IPS-20b (cell line): ENCODE measurements at regions not wholly inside any gene's neighbourhood (a gene's known extent, or its start where the extent isn't known, plus 50 kb on each side); places are given as distances from the start of the nearest gene placed in this dataset.
"Not testable (repeated sequence)": the region's sequence is repeated elsewhere in the genome, so short reads cannot be mapped to it uniquely, and the experiment has no call there.

Source experiments
- H3K27ac ChIP-seq: one replicate; pipeline ENCODE4 v1.5.1; 2013; ENCODE audit warnings: low read length
- H3K27me3 ChIP-seq: 2 replicates; pipeline ENCODE4 v1.6.1; 2013; ENCODE audit warnings: mild to moderate bottlenecking, low read length, inconsistent platforms; ENCODE audit not compliant: insufficient read depth
- H3K36me3 ChIP-seq: 2 replicates; pipeline ENCODE4 v1.6.1; 2013; ENCODE audit warnings: low read depth, mild to moderate bottlenecking, inconsistent platforms, low read length, moderate library complexity; ENCODE audit not compliant: insufficient read depth
- H3K4me1 ChIP-seq: 2 replicates; pipeline ENCODE4 v1.6.1; 2013; ENCODE audit warnings: mild to moderate bottlenecking, control low read depth, inconsistent platforms, low read length, moderate library complexity; ENCODE audit not compliant: insufficient read depth
- H3K4me3 ChIP-seq: 2 replicates; pipeline ENCODE4 v1.5.1; 2013; ENCODE audit warnings: mild to moderate bottlenecking, low read length, inconsistent platforms
- H3K9ac ChIP-seq: 2 replicates; pipeline ENCODE4 v1.6.1; 2013; ENCODE audit warnings: low read depth, mild to moderate bottlenecking, inconsistent platforms, low read length, moderate library complexity
- H3K9me3 ChIP-seq: 2 replicates; pipeline ENCODE4 v1.6.1; 2013; ENCODE audit warnings: mild to moderate bottlenecking, low read depth, low read length, inconsistent platforms; ENCODE audit not compliant: insufficient read depth

DNA sequence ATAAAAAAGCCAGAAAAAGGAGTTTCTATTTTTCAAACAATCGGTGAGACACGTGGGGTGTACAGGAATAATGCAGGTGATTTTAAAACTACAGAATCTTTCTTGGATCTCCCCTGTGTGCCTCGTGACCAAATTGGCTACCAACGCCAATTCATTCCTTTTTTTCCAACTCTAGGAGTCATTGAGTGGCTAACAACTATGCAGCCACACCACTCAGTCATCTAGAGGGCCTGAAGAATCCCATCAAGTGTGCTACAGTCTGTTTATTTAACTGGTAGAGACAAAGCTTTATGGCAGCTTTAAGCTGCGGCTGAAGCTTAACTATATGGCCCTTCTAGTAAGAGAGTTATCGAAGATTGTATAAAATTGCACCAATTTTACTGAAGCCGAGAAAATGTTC lies 113.1 kb upstream of the NIPBL start:
- Histone ChIP-seq H3K4me1 (no peaks in the 10 kb centered on the region), H3K36me3 (no peaks in the 10 kb centered on the region), H3K4me3 (no peak overlapping the region), H3K9me3 (no peaks in the 10 kb centered on the region; the same call in 1 of the 2 replicates), H3K9ac (no peak overlapping the region), H3K27me3 (no peaks in the 10 kb centered on the region), H3K27ac (no peak overlapping the region)

DNA sequence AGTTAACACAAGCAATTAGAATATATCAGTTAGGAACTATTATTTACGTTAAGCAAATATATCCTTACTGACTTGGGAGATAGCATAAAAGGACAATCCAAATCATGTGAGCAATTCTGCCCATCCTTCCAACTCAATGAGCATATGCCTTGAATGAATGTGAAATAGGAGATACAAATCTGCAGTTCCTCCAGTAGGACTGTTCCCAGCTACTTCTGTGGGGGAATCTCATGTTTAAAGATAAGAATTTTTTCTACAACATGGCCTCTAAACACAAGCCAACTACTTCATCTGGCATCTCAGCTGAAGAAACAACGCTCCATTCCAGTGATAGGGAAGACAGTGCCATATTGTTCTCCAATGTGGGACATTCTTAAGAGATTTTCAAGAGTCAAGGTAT lies 110.7 kb upstream of the NIPBL start:
- H3K36me3 ChIP-seq = no peaks in the 10 kb centered on the region
- no peak overlapping the region for H3K9ac ChIP-seq
- no peaks in the 10 kb centered on the region; the same call in 1 of the 2 replicates for H3K9me3 ChIP-seq
- H3K27me3 ChIP-seq = no peaks in the 10 kb centered on the region
- no peak overlapping the region for H3K4me3 ChIP-seq
- no peaks in the 10 kb centered on the region for H3K4me1 ChIP-seq
- no peak overlapping the region for H3K27ac ChIP-seq

DNA sequence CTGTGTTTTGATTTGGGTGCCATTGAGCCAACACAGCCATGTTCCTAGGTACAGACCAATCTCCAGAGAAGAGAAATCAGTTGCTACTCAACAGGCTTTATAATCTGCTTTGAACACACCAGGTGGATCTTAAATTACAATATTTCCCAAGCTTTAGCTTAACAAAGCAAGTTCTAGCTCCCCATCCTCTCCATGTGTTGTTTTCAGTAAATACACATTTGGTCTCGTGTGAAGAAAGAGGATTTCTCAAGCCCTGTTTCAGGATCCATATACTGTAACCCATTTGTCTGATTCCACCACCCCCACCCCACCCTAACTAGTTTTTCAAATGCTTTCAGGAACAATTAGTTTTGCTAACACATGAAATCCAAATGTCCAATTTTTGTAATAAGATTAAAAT lies 109.6 kb upstream of the NIPBL start:
- no peaks in the 10 kb centered on the region for H3K36me3 ChIP-seq
- H3K27me3 ChIP-seq = no peaks in the 10 kb centered on the region
- H3K9me3 ChIP-seq = no peaks in the 10 kb centered on the region; the same call in 1 of the 2 replicates
- H3K27ac ChIP-seq = no peak overlapping the region
- H3K4me1 ChIP-seq = no peaks in the 10 kb centered on the region
- H3K9ac ChIP-seq = no peak overlapping the region
- no peak overlapping the region for H3K4me3 ChIP-seq

DNA sequence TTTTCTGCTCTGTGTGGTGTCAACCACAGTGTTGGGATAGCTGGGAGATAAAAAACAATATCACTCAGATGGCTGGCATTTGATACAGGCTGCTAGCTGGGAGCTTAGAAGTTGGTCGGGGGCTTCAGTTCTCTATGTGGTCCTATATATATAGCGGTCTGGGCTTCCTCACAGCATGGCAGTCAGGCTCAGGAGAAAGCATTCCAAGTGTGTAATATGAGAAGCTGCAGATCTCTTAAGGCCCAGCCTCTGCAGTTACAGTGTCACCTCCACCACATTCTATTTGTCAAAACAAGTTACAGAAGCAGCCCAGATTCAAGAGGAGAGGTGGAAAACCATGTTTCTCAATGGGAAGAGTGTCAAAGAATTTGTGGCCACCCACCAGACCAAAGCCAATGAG lies 108.1 kb upstream of the NIPBL start:
- H3K36me3 ChIP-seq = no peaks in the 10 kb centered on the region
- no peaks in the 10 kb centered on the region for H3K27me3 ChIP-seq

DNA sequence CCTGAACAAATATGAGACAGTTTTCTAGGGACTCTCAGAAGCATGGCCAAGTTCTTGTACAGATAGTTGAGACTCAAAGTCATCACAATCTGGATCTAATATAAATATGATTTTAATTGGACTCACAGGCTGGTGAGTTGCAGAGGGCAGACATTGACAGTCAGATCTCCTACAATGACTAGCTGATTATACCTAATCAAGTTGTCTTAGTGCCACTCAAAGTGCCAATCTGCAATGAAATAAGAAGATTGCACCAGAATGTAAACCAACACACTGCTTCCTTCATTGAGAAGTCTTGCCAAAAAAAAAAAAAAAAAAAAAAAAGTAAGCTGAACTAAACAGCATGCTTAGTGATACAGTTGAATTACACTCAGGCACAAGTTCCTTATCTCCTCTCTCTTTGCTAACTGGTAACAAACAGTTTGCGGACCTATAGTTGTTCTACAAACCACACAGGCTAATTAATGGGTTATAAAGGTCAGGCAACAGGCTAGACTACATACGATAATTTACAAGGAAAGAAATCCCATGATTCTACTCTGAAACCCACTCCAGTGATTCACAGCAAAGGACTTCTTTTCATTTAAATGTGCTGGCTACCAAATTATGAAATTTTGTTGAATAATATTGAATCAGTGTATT lies 107.3 kb upstream of the NIPBL start:
- no peak overlapping the region for H3K4me3 ChIP-seq
- H3K9me3 ChIP-seq = no peaks in the 10 kb centered on the region; the same call in 1 of the 2 replicates
- H3K27ac ChIP-seq = no peak overlapping the region
- H3K36me3 ChIP-seq = no peaks in the 10 kb centered on the region
- no peaks in the 10 kb centered on the region for H3K4me1 ChIP-seq
- no peak overlapping the region for H3K9ac ChIP-seq
- no peaks in the 10 kb centered on the region for H3K27me3 ChIP-seq

More for the DNA sequence above, 108.1 kb upstream of the NIPBL start:
- Histone ChIP-seq H3K9ac (no peak overlapping the region), H3K4me1 (no peaks in the 10 kb centered on the region), H3K9me3 (no peaks in the 10 kb centered on the region; the same call in 1 of the 2 replicates), H3K27ac (no peak overlapping the region), H3K4me3 (no peak overlapping the region)

DNA sequence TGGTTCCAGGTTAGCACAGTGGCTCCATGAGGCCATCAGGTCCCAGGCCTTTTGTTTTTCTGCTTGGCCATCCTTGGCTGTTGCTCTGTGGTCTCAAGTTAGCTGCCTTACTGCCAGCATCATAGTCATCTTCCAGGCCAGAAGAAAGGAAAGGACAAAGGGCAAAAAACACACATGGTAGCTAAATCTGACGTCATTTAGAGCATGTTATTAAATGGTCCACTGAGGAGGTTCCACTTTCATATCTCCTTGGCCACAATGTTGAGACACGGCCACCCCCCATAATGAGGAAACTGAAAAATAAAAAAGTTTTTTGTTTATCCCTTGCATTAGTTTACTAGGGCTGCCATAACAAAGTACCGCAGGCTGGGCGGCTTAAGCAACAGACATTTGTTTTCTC lies 106.4 kb upstream of the NIPBL start:
- H3K4me1 ChIP-seq = no peaks in the 10 kb centered on the region
- no peak overlapping the region for H3K4me3 ChIP-seq
- H3K27me3 ChIP-seq = no peaks in the 10 kb centered on the region
- no peak overlapping the region for H3K9ac ChIP-seq
- H3K9me3 ChIP-seq = no peaks in the 10 kb centered on the region; the same call in 1 of the 2 replicates
- H3K27ac ChIP-seq = no peak overlapping the region
- no peaks in the 10 kb centered on the region for H3K36me3 ChIP-seq

DNA sequence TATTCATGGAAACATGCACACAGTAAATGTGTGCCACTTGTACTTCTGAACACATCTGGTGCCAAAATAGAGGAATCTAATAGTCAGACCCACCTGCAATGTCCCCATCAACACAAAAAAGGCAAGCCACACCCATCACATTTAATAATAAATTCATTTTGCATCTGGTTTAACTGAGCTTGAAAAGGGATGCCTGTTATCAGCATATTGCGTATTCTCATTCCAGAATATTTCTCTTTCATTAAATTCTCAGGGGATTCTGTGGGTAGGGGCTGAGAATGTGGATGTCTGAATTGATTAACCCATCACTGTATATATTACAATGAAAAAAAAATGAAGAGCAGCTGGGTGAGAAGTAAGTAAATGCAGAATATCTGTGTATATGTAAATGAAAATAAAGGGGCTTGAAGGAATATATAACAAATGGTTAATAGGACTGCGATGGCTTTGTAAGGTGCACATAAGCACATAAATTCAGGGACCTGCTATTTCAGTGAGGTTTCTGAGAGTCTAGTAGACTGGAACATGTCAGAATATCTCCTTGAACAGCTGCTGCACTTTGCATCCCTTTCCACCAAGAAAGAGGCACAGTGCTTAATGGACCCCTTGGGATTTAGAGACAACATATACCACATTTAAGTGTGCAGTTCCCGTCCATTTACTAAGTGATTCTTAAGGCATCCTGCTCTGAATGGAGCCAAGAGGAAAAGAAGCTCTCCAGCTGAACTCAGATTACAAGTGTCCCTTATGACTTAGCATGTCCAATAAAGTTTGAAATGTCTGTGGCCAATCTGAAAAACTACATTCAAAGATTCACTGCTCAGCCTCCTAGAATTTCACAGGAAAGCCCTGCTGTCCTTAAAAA lies 104.1 kb upstream of the NIPBL start:
- no peaks in the 10 kb centered on the region for H3K27me3 ChIP-seq
- H3K27ac ChIP-seq = no peak overlapping the region
- H3K36me3 ChIP-seq = no peaks in the 10 kb centered on the region
- no peak overlapping the region for H3K4me3 ChIP-seq
- no peak overlapping the region for H3K9ac ChIP-seq
- no peaks in the 10 kb centered on the region for H3K4me1 ChIP-seq
- no peaks in the 10 kb centered on the region for H3K9me3 ChIP-seq

DNA sequence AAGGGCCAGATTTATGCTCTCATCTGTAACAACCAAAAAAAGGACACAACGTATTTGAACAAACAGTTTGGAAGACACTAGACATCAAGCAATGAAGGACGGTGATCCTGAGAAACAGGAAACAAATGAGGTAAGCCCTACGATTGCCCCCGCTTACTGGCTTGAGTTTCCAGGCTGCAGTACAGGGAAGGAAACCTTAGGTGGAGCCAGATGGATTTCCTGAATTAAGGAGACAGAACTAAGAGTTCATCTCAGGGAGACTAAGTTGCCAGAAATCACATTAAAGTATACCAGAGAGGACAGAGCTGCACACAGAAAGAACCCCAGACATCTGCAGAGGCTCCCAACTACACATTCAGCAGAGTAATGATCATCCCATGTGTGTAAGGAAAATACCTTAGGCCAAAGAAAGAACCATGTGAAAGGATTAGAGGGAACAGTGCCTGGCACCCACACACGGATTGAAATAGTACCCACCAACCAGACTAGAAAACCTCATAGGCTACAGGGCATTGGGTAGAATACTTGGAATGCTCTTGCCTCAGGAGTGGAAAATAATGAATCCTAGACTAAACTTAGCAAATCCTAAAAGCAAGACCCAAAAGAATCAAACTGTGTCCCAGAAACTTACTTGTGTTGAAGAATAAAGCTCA lies 99.3 kb upstream of the NIPBL start:
- H3K4me1 ChIP-seq = no peaks in the 10 kb centered on the region

DNA sequence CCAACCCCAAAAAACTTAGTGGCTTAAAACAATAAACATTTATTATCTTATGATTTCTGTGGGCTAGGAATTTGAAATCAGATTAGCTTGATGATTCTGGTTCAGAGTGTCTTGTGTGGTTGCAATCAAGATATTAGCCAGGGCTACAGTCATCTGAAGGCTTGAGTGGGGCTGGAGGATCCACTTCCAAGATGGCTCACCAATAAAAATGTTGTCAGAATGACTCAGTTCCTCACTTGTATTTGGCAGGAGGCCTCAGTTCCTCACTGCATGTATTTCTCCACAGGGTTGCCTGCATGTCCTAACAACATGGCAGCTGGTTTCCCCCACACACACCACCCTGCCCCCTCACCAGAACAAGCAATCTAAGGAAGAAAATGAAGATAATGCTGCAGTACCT lies 98.2 kb upstream of the NIPBL start:
- no peak overlapping the region for H3K27ac ChIP-seq
- no peaks in the 10 kb centered on the region for H3K4me1 ChIP-seq
- H3K9ac ChIP-seq = no peak overlapping the region
- H3K36me3 ChIP-seq = no peaks in the 10 kb centered on the region
- no peaks in the 10 kb centered on the region for H3K27me3 ChIP-seq
- no peak overlapping the region for H3K4me3 ChIP-seq
- no peaks in the 10 kb centered on the region for H3K9me3 ChIP-seq

More for the DNA sequence above, 99.3 kb upstream of the NIPBL start:
- Histone ChIP-seq H3K27me3 (no peaks in the 10 kb centered on the region), H3K4me3 (no peak overlapping the region), H3K27ac (no peak overlapping the region), H3K9me3 (no peaks in the 10 kb centered on the region), H3K9ac (no peak overlapping the region), H3K36me3 (no peaks in the 10 kb centered on the region)

DNA sequence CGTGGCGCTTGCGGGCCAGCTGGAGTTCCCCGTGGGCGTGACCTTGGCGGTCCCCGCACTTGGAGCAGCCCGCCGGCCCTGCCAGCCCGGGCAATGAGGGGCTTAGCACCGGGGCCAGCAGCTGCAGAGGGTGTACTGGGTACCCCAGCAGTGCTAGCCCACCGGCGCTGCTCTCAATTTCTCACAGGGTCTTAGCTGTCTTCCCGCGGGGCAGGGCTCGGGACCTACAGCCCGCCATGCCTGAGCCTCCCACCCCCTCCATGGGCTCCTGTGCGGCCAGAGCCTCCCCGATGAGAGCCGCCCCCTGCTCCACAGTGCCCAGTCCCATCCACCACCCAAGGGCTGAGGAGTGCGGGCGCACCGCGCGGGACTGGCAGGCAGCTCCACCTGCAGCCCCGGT lies 94.0 kb upstream of the NIPBL start:
- not testable (repeated sequence) for H3K36me3 ChIP-seq, H3K9ac ChIP-seq, H3K4me1 ChIP-seq, H3K27ac ChIP-seq, H3K27me3 ChIP-seq, H3K4me3 ChIP-seq, H3K9me3 ChIP-seq

DNA sequence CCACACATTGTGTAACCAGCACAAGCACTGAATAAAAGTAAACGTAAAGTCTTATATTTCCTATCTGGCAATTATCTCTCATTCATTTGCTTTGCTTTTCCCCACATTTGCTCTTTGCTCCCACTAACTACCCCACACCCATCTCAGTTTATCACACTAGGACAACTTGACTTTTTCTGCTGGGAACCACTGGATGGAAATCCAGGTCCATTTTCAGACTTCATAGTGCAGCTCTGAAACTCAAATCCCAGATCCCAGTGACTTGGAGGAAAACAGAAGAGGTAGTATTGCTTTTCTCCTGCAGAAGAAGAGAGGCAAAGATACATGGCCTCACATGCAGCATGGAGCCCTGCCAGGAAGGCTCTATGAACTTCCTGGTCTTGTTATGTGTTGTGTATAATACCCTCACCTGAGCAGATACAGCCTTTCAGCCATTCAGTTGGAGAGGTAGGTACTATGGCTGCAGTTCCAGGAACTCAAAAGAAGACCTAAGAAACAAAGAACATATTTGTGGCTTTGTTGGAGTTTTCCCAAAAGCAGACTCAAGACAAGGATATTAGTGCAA lies 90.0 kb upstream of the NIPBL start:
- H3K4me3 ChIP-seq = no peak overlapping the region
- H3K27ac ChIP-seq = no peak overlapping the region
- no peaks in the 10 kb centered on the region for H3K27me3 ChIP-seq
- H3K4me1 ChIP-seq = no peaks in the 10 kb centered on the region
- H3K9me3 ChIP-seq = no peaks in the 10 kb centered on the region
- no peak overlapping the region for H3K9ac ChIP-seq
- H3K36me3 ChIP-seq = no peaks in the 10 kb centered on the region
